LNCAP (cell line): ENCODE measurements at regions not wholly inside any gene's neighbourhood (a gene's known extent, or its start where the extent isn't known, plus 50 kb on each side); places are given as distances from the start of the nearest gene placed in this dataset.

Experiments
- TF ChIP-seq, protein P1 (sequence below): fragments of 450-650 bp; IDR thresholded peaks from 2 replicates; pipeline ENCODE4 v1.5.1; 2017; ENCODE audit warnings: mild to moderate bottlenecking

DNA sequence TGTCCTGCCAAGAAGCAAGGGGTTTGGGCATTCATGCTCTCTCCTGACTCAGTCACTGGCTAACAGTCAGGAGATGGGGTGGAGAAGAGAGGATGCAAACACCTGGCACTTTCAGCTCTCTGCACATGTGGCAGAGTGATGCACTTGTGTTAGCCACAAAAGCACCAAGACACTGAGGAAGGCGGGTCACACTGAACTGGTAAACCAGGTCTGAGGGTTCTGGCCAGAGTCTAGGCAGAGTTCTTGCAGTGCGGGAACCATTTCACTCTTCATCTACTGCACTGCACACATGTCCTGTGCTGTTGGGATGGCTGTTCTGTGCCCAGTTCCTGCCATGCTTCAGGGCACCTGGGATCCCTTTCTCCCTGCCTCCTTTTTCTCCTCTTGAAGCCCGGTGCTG, 157.1 kb upstream of the GDNF start:
- TF ChIP-seq, protein P1, sequence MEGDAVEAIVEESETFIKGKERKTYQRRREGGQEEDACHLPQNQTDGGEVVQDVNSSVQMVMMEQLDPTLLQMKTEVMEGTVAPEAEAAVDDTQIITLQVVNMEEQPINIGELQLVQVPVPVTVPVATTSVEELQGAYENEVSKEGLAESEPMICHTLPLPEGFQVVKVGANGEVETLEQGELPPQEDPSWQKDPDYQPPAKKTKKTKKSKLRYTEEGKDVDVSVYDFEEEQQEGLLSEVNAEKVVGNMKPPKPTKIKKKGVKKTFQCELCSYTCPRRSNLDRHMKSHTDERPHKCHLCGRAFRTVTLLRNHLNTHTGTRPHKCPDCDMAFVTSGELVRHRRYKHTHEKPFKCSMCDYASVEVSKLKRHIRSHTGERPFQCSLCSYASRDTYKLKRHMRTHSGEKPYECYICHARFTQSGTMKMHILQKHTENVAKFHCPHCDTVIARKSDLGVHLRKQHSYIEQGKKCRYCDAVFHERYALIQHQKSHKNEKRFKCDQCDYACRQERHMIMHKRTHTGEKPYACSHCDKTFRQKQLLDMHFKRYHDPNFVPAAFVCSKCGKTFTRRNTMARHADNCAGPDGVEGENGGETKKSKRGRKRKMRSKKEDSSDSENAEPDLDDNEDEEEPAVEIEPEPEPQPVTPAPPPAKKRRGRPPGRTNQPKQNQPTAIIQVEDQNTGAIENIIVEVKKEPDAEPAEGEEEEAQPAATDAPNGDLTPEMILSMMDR = no peak

DNA sequence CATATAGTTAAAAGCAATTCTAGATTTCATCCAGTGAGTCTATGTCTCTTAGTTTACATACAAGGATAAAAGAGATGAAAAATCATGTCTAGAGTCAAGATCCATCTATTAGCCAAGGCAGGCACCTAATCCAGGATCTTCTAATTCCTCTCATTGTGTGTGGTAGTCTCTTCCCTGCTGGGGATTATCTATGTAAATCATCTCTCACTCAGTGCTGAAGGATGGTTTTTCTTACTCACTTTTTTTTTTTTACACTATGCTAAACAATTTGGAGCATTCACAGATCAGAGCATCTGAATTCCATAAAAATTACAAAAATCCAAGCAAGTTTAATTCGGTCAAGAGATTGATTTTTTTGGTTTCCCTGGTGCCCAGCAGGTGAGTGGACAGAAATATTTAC, 154.9 kb upstream of the GDNF start:
- TF ChIP-seq, protein P1 = no peak

DNA sequence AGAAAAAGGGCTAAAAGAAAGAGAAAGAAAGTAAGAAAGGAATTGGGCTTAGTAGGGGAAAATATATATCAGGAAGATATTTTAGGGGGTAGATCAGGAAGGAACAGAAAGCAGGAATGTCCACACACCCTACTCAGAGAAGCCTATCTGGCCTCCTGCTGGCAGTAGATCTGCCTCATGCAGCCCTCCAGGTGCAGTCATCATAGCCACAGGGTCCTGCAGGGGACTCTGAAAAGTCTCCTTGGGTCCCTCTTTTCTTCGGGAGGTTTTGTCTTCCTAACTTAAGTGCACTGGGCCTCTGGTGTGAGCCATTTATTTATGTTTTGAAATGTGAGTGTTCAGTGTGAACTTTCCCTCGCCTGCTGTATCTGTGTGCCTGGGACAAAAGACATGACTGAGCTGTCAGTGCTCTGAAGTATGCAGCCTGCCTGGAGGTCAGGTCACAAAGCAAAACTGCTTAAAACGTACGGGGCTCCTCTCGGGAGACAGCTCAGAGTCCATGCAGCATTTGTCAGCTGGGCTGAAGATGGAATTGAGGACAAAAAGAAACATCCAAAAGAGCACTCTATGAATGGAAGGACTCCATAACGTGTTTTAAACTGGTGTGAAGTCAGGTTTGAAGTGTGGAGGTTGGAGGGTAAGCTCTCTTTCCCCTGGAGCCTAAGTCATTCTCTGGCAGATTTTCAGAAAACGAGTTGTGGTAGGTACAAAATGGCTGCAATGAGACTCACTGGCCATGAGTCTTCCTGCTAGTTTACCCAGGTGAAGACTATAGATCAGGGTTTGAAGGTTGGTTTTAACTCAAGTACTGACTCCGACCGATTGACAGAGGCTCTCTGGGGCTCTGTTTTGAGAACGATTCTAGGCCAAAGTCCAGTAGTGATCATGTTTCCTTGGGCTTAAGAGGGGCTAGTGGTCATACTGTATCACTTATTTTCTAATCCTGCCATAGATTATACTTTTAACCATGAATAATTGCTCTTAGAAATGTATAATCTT, 151.8 kb upstream of the GDNF start:
- TF ChIP-seq, protein P1 = no peak

DNA sequence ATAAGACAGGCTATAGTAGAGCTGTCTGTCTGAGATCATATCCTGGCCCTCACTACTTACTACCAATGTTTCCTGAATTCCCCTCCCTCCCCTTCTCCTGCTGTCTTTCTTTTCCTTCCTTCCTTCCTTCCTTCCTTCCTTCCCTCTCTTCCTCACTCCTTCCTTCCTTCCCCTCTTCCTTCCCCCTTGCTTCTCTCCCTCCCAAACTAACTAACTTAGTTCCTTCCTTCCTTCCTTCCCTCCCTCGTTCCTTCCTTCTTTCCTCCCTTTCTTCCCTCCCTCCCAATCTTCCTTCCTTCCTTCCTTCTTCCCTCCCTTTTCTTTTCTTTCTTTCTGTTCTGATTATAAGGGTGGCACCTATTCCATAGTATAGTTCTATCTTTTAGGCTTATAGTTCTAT, 150.0 kb upstream of the GDNF start:
- TF ChIP-seq, protein P1 = no peak

DNA sequence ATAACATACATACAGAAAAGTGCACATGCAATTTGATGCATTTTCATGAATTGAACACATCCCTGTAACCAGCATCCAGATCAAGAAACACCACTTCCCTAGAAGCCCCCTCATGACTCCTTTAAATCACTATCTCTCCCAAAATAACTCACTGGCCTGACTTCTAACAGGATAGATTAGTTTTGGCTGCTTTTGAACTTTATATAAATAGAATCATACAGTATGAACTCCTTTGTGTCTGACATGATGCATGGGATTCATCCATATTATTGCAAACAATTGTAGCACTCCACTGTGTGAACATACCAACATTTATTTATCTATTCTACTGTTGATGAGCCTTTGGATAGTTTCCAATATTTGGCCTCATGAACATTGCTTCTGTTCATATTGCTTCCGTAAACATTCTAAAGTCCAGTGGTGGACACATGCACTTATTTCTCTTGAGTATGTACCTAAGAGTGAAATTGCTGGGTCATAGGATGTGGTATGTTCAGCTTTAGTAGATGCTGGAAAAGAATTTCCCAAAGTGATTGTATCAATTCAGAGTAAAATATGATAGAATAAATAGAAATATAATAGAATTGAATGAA, 148.7 kb upstream of the GDNF start:
- TF ChIP-seq, protein P1 = no peak

DNA sequence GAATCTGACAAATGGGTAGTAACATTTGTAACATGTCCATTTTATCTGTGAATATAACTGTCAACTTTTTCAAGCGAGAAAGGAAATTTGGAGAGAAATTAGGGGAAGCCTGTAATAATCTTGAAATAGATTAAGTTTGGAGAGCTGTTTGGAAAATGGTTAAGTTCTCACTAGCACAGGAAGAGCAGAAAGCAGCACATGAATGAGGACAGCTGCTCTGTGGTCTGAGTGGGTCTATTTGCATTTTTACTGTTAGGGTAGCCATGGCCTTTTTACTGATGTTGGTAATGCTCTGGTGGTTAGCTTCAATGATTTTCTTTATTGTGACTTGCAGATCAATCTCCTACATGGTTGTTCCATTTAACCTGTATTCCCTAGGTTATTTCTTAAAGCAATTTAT, 144.5 kb upstream of the GDNF start:
- TF ChIP-seq, protein P1 = no peak

DNA sequence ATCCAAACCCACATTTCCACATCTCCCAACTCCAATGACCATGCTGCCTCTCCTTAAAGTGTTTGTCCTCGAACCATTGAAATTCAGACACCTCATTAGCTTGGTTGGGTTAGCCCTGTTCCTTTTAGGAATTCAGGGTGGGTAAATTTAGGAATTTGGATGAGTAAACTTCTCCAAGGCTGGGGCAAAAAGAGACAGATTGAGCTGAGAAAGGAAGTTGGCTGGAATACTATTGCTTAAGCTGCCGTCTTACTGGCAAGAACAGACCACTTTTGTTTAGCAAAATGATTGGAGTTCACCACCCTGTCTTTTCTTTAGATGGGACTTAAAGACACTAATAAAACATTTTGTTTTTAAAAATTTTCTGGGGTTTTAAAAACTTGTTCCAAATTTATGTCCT, 143.6 kb upstream of the GDNF start:
- TF ChIP-seq, protein P1 = no peak
